AG04449 (cell line): ENCODE measurements at regions not wholly inside any gene's neighbourhood (a gene's known extent, or its start where the extent isn't known, plus 50 kb on each side); places are given as distances from the start of the nearest gene placed in this dataset.

Source experiments
- CTCF ChIA-PET: fragments of 350-600 bp; formaldehyde crosslinking; extraction: SDS; loops from one replicate; lab custom pipeline; 2021; ENCODE audit warnings: antibody characterized with exemption; lab: Yijun Ruan, JAX
- POLR2A ChIA-PET: fragments of 400-600, 350-600 bp; formaldehyde crosslinking; extraction: SDS; loops from one replicate; lab custom pipeline; 2020; ENCODE audit warnings: antibody characterized with exemption, inconsistent platforms; lab: Yijun Ruan, JAX
- DNase-seq: peaks from one replicate; pipeline ENCODE4 v3.0.0-alpha.2; 2010; ENCODE audit warnings: low read depth, low spot score
- H3K4me3 ChIP-seq: 2 replicates; pipeline ENCODE4 v1.5.1; 2011; ENCODE audit warnings: low read depth, mild to moderate bottlenecking, control low read depth, low read length
- TF ChIP-seq, protein P1 (sequence below): IDR thresholded peaks from one replicate; pipeline ENCODE4 v1.5.1; 2011; ENCODE audit warnings: mild to moderate bottlenecking, moderate library complexity, low read length, control low read depth, inconsistent platforms; ENCODE audit not compliant: insufficient read depth; ENCODE audit errors: missing control alignments

DNA sequence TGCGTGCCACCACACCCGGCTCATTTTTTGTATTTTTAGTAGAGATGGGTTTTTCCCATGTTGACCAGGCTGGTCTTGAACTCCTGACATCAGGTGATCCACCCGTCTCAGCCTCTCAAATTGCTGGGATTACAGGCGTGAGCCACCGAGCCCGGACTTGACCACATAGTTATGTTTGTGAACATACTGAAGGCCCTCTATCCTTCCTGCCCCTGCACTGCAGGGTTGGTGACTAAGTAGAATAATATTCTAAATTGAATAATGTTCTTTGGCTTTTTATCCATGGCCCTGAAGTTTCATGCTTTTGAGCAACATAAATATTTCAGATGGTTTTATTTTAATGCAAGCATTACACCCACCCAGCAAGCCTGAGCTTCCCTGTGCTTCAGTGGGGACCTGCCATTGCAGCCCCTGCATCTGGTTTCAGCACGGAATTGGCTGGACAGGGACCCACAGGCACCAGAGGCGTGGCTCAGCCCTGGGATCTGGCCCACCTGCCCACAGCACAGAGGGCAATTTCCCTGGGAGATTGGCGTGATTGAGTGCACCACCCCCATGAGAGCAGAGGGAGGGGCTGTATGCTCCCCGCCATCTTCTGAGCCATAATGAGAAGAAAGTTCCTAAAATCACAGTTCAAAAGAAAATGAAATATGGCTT lies 460.5 kb downstream of the BRD1 start:
- POLR2A ChIA-PET = no interaction called here
- no peak overlapping the region for H3K4me3 ChIP-seq
- CTCF ChIA-PET = no interaction called here

DNA sequence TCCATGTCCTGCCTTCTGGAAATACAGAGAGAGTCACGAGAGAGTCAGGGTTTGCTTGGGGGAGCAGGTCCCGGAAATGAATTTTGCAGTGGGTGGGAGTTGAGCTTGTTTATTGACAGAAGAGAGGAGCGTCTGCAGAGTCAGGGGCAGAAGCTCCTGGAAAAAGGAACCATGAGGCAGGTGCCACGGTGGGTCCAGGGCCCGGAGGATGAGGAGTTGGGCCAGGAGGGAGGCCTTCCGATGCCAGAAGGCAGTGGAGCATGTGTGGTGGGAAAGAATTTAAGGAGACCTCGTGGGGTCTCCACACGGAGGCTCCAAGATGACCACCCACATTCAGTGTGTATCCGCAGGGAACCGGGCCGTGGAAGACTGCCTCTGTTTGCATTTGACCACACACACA lies 461.2 kb downstream of the BRD1 start:
- TF ChIP-seq, protein P1, sequence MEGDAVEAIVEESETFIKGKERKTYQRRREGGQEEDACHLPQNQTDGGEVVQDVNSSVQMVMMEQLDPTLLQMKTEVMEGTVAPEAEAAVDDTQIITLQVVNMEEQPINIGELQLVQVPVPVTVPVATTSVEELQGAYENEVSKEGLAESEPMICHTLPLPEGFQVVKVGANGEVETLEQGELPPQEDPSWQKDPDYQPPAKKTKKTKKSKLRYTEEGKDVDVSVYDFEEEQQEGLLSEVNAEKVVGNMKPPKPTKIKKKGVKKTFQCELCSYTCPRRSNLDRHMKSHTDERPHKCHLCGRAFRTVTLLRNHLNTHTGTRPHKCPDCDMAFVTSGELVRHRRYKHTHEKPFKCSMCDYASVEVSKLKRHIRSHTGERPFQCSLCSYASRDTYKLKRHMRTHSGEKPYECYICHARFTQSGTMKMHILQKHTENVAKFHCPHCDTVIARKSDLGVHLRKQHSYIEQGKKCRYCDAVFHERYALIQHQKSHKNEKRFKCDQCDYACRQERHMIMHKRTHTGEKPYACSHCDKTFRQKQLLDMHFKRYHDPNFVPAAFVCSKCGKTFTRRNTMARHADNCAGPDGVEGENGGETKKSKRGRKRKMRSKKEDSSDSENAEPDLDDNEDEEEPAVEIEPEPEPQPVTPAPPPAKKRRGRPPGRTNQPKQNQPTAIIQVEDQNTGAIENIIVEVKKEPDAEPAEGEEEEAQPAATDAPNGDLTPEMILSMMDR = no peak
- H3K4me3 ChIP-seq = no peak overlapping the region
- ChIA-PET CTCF (no interaction called here), POLR2A (no interaction called here)
- no peak for DNase-seq

More for the DNA sequence above, 460.5 kb downstream of the BRD1 start:
- TF ChIP-seq, protein P1 = no peak
- no peak for DNase-seq

DNA sequence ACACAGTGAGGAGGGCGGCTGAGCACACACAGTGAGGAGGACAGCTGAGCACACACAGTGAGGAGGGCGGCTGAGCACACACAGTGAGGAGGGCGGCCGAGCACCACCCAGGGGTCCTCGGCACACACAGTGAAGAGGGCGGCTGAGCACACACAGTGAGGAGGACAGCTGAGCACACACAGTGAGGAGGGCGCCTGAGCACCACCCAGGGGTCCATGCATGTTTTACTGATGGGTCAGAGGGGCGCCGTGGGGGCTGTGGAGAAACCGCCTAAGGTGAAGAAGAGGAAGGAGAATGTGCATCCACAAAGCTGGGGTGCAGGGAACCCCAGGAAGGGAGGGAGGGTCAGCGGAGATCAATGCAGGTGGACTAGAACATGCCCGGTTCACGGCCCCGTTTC lies 461.8 kb downstream of the BRD1 start:
- no peak for DNase-seq
- TF ChIP-seq, protein P1 = no peak
- ChIA-PET POLR2A (no interaction called here), CTCF (no interaction called here)
- no peak overlapping the region for H3K4me3 ChIP-seq

DNA sequence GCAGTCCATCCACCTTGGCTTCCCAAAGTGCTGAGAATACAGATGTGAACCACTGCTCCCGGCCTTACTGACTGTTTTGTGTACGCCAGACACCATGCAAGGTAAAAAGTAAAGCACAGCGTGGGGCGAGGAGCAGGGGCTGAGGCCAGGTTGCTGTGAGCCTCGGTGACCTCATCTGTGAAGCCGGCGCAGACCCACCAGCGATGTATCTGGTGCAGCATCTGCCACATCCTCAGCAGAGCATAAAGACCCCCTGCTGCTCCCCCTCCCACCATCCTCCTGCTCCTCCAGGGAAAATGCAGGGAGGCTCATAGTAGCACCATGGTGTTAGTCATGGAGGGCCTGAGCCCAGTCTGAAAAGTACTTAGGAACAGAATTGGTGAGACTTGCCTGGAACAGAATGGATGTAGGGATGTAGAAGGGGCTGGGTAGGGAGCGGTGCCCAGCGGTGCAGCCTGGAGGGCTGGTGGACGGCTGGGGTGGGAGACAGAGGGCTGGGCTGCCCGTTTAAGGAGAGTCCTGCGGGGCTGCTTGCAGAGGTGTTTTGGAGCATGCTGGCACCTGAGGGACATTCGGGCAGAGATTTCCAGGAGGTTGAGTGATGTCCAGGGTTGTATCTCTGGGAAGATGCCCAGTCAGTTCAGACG lies 462.4 kb downstream of the BRD1 start:
- no peak overlapping the region for H3K4me3 ChIP-seq
- ChIA-PET CTCF (no interaction called here), POLR2A (no interaction called here)
- TF ChIP-seq, protein P1 = no peak
- DNase-seq = no peak

DNA sequence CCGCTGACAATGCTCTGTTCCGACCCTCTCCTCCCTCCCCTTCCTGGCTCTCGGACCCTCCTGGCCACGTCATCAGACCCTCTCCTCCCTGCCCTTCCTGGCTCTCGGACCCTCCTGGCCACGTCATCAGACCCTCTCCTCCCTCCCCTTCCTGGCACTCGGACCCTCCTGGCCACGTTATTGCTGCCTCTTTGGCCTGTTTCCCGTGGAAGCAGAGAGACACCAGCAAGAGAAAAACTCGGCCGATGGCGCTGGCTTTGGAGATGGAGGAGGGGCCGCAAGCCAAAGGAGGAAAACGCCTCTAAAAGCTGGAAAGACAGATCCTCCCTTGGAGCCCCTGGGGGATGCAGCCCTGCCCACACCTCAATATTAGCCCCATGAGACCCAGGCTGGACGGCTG lies 463.3 kb downstream of the BRD1 start:
- ChIA-PET CTCF (no interaction called here), POLR2A (no interaction called here)
- no peak for DNase-seq
- TF ChIP-seq, protein P1 = no peak
- no peak overlapping the region for H3K4me3 ChIP-seq

DNA sequence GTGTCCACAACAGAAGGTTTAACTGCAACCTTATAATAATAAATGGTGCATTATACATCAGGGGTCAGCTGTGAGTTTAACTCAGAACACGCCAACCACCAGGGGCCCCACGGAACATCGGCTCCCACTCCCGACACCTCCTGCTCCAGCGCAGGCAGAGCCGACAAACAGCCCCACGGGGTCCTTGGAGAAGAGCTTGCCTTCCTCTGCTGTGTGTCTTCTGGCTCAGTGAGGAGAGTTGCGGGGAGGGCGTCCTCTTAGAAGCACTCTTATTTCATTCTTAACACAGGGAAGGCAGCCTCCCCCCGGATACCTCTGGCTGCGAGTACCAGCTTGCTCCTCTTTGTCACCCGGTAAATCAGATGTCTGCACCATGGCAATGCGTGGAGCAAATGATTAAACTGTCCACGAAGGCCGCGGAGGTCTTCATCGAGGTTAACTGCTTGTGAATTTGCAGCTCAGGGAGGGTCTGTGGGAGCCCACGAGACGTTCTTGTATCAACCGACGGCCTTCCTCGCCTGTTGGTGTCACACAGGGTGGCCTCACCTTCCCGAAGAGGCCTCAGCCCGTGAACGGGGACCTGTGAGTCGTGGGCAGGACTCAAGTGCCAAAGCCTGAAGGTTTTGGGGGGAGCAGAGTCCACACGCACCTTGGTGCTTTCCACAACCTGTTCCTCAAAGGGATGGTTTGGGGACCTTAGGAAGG lies 464.0 kb downstream of the BRD1 start:
- POLR2A ChIA-PET = no interaction called here

More for the DNA sequence above, 464.0 kb downstream of the BRD1 start:
- no peak overlapping the region for H3K4me3 ChIP-seq
- CTCF ChIA-PET = no interaction called here
- TF ChIP-seq, protein P1 = no peak
- DNase-seq = no peak
